ENCODE measurements at regions not wholly inside any gene's neighbourhood (a gene's known extent, or its start where the extent isn't known, plus 50 kb on each side); places are given as distances from the start of the nearest gene placed in this dataset.

DNA sequence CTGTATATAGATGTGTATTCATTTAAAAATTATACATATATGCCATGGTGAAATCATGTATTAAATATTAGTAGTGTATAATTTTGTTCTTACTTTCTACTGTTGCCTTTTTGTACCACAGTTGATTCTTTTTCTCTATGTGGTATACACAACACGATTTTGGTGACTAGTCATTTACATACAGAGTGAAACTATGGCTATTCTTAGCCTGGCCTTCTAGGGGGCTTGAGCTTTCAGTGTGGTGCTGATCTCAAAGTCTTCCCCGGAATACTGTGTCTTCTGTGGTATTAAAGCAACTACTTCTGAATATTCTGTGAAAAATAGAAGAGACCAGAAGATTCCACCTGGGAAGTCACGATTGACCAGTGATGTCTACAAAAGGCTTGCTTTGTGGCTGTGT lies 301.9 kb downstream of the UTRN start:
- no peak for TF ChIP-seq CTCF (IDR thresholded peaks at IDR 0.05; ENCODE audit: low read length)
- 0 out of 2 replicates have a peak, but pooled peaks cover 5% of the 10 kb centered on the region for H3F3A ChIP-seq (ENCODE audit: insufficient read depth, low read length)
- H3K27me3 ChIP-seq (ENCODE audit: insufficient read depth, low read length) = no peaks in the 10 kb centered on the region

GRCh38 chr6:144588697-144589325 lies 303.7 kb downstream of the UTRN start:
- Histone ChIP-seq H3K4me1 (ENCODE audit: insufficient read depth, low read length, severe bottlenecking) (peaks cover 60% of the 10 kb centered on the region), H3K36me3 (ENCODE audit: insufficient read depth, low read length) (no peaks in the 10 kb centered on the region), H3K27ac (ENCODE audit: low read depth, low read length, poor library complexity, severe bottlenecking) (peak overlapping the region; percentile 78), H3K79me2 (ENCODE audit: insufficient read depth, low read length) (no peaks in the 10 kb centered on the region), H3F3A (ENCODE audit: insufficient read depth, low read length) (0 out of 2 replicates have a peak, but pooled peaks cover 5% of the 10 kb centered on the region), H3K4me3 (ENCODE audit: low read depth, low read length, poor library complexity, severe bottlenecking) (no peak overlapping the region), H4K20me1 (ENCODE audit: insufficient read depth, low read length) (no peaks in the 10 kb centered on the region), H3K9me3 (ENCODE audit: low read length) (no peaks in the 10 kb centered on the region), H3K27me3 (ENCODE audit: insufficient read depth, low read length) (no peaks in the 10 kb centered on the region), H3K9me2 (ENCODE audit: low read depth, low read length) (no peaks in the 10 kb centered on the region), H3K4me2 (ENCODE audit: low read length) (peak overlapping the region; percentile 53; the same call in 1 of the 2 replicates), H3K9ac (ENCODE audit: low read length) (no peak overlapping the region), H2AFZ (ENCODE audit: low read length) (no peak overlapping the region)
- TF ChIP-seq CTCF (IDR thresholded peaks at IDR 0.05; ENCODE audit: low read length) (no peak), EZH2 (IDR thresholded peaks at IDR 0.05; ENCODE audit: borderline replicate concordance, low read length) (no peak)

More for the DNA sequence above, 301.9 kb downstream of the UTRN start:
- Histone ChIP-seq H3K4me2 (ENCODE audit: low read length) (peak overlapping the region; percentile 53), H3K9ac (ENCODE audit: low read length) (peak overlapping the region; percentile 38; the same call in 1 of the 2 replicates), H3K9me3 (ENCODE audit: low read length) (no peaks in the 10 kb centered on the region), H2AFZ (ENCODE audit: low read length) (0 out of 2 replicates have a peak overlapping the region, but pooled peaks have one; percentile 71), H3K79me2 (ENCODE audit: insufficient read depth, low read length) (no peaks in the 10 kb centered on the region), H3K4me1 (ENCODE audit: insufficient read depth, low read length, severe bottlenecking) (peaks cover 73% of the 10 kb centered on the region), H4K20me1 (ENCODE audit: insufficient read depth, low read length) (no peaks in the 10 kb centered on the region), H3K27ac (ENCODE audit: low read depth, low read length, poor library complexity, severe bottlenecking) (peak overlapping the region; percentile 78), H3K4me3 (ENCODE audit: low read depth, low read length, poor library complexity, severe bottlenecking) (no peak overlapping the region), H3K9me2 (ENCODE audit: low read depth, low read length) (no peaks in the 10 kb centered on the region), H3K36me3 (ENCODE audit: insufficient read depth, low read length) (no peaks in the 10 kb centered on the region)

- peaks cover 45% of the 10 kb centered on the region for H3K4me1 ChIP-seq (ENCODE audit: insufficient read depth, low read length, severe bottlenecking)
Observed at GRCh38 chr6:144590532-144590931, 305.4 kb downstream of the UTRN start.

More at GRCh38 chr6:144590532-144590931, 305.4 kb downstream of the UTRN start:
- no peak overlapping the region for H3K4me3 ChIP-seq (ENCODE audit: low read depth, low read length, poor library complexity, severe bottlenecking)
- H3K36me3 ChIP-seq (ENCODE audit: insufficient read depth, low read length) = no peaks in the 10 kb centered on the region
- 0 out of 2 replicates have a peak, but pooled peaks cover 5% of the 10 kb centered on the region for H3F3A ChIP-seq (ENCODE audit: insufficient read depth, low read length)
- no peaks in the 10 kb centered on the region for H3K9me2 ChIP-seq (ENCODE audit: low read depth, low read length)
- no peaks in the 10 kb centered on the region for H3K9me3 ChIP-seq (ENCODE audit: low read length)
- no peaks in the 10 kb centered on the region for H3K79me2 ChIP-seq (ENCODE audit: insufficient read depth, low read length)
- H3K27me3 ChIP-seq (ENCODE audit: insufficient read depth, low read length) = no peaks in the 10 kb centered on the region
- H3K27ac ChIP-seq (ENCODE audit: low read depth, low read length, poor library complexity, severe bottlenecking) = no peak overlapping the region
- H4K20me1 ChIP-seq (ENCODE audit: insufficient read depth, low read length) = no peaks in the 10 kb centered on the region
- H2AFZ ChIP-seq (ENCODE audit: low read length) = no peak overlapping the region
- no peak overlapping the region for H3K4me2 ChIP-seq (ENCODE audit: low read length)
- TF ChIP-seq CTCF (IDR thresholded peaks at IDR 0.05; ENCODE audit: low read length) (no peak), EZH2 (IDR thresholded peaks at IDR 0.05; ENCODE audit: borderline replicate concordance, low read length) (no peak)
- no peak overlapping the region for H3K9ac ChIP-seq (ENCODE audit: low read length)

Data from OCI-LY1 (cell line).